H1 (cell line): ENCODE measurements at regions not wholly inside any gene's neighbourhood (a gene's known extent, or its start where the extent isn't known, plus 50 kb on each side); places are given as distances from the start of the nearest gene placed in this dataset.

Source experiments
- SP2 ChIP-seq: IDR thresholded peaks from 2 replicates; pipeline ENCODE4 v1.6.1; 2012; ENCODE audit warnings: mild to moderate bottlenecking, low read length, inconsistent platforms

DNA sequence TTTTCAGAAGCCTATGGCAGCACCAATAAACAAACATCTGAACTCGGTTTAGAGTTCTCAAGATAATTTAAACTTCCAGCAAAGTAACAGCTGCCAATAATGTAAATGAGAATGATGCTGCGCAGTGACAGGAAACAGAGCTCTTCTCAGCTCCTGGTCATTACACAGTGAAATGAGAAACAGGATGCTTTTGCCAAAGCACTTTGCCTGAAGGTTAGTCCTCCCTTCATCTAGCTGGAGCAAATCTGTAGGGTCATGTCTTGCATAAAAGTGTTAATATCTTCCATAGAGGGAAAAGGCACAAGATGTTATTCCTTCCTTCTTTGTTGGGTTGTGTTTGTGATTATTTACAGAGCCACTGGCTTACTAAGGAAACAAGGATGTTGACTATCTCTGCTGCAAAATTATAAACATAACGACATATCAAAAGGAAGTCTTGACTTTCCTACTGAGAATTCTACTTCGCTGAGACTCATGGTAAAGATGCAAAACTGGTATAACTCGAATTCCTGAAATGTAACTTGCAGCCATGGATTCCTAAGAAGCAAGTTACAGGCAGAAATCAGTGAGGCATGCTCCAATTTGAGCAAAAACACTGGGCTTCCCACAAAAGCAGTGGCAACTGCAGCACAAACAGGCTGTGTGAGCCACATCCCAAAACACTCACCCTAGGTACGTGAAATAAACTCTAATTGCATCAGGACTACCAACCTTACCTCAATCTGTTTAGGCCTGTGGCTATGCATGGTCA lies 102.5 kb upstream of the BEND6 start (continued):
- no peak for TF ChIP-seq SP2
